Breast epithelium (tissue), 4 donors: ENCODE measurements at regions not wholly inside any gene's neighbourhood (a gene's known extent, or its start where the extent isn't known, plus 50 kb on each side); places are given as distances from the start of the nearest gene placed in this dataset.
"Not testable (repeated sequence)": the region's sequence is repeated elsewhere in the genome, so short reads cannot be mapped to it uniquely, and the experiment has no call there.

Source experiments
- DNase-seq, 2 donors: peaks; one replicate each; pipeline ENCODE4 v3.0.0-alpha.2; 2019; ENCODE audit warnings: low spot score in 2 of 2
- H3K27ac ChIP-seq, 2 donors: fragments of 200-600 bp; sonication (generic) in 1 of 2; one replicate each; pipeline ENCODE4 v1.5.1; 2016 to 2019; ENCODE audit warnings: mild to moderate bottlenecking in 1 of 2
- H3K27me3 ChIP-seq, 2 donors: fragments of 200-600 bp; sonication (generic) in 1 of 2; one replicate each; pipeline versions ENCODE4 v1.5.1 to v1.6.0; 2017 to 2019; ENCODE audit warnings: control low read depth in 1 of 2, mild to moderate bottlenecking in 1 of 2
- H3K36me3 ChIP-seq: fragments of 200-600 bp; one replicate; pipeline ENCODE4 v1.5.1; 2019
- H3K4me1 ChIP-seq, 2 donors: fragments of 200-600 bp; sonication (generic); one replicate each; pipeline ENCODE4 v1.5.1; 2016 to 2019; ENCODE audit warnings: control low read depth in 1 of 2
- H3K4me3 ChIP-seq, 3 donors: fragments of 200-600 bp; sonication (generic); 1 replicate in 2 of 3; 2 replicates in 1 of 3; pipeline ENCODE4 v1.5.1; 2016 to 2019; ENCODE audit warnings: mild to moderate bottlenecking in 3 of 3, moderate library complexity in 2 of 3
- H3K9me3 ChIP-seq, 2 donors: fragments of 200-600 bp; sonication (generic) in 1 of 2; one replicate each; pipeline ENCODE4 v1.5.1; 2016 to 2019; ENCODE audit warnings: control low read depth in 1 of 2
- CTCF ChIP-seq, 3 donors: fragments of 450-650 bp; IDR thresholded peaks; one replicate each; pipeline ENCODE4 v1.5.1; 2016 to 2017; ENCODE audit warnings: antibody characterized with exemption in 3 of 3, mild to moderate bottlenecking in 3 of 3, moderate library complexity in 3 of 3
- POLR2A ChIP-seq: fragments of 450-650 bp; IDR thresholded peaks from one replicate; pipeline ENCODE4 v1.6.1; 2016; ENCODE audit warnings: antibody characterized with exemption, mild to moderate bottlenecking, moderate library complexity
- POLR2AphosphoS5 ChIP-seq, 3 donors: sonication (generic); formaldehyde crosslinking; IDR thresholded peaks; one replicate each; pipeline ENCODE4 v1.6.1; 2017; ENCODE audit warnings: antibody characterized with exemption in 3 of 3
- intact Hi-C: fragments of 100-400 bp; cut with DNase I; formaldehyde crosslinking; loops from one replicate; pipeline ENCODE4 v1.15.1; 2023; ENCODE audit warnings: low total_unique reads

GRCh38 chr7:68776326-68776725 is 821.9 kb upstream of the AUTS2 start:
- Histone ChIP-seq H3K27ac (no peak overlapping the region), H3K27me3 (no peaks in the 10 kb centered on the region), H3K4me3 (no peak overlapping the region), H3K36me3 (no peaks in the 10 kb centered on the region), H3K4me1 (no peaks in the 10 kb centered on the region), H3K9me3 (no peaks in the 10 kb centered on the region)
- intact Hi-C loops = no loop called here
- no peak for DNase-seq
- TF ChIP-seq POLR2AphosphoS5 (IDR thresholded peaks at IDR 0.05) (no peak), POLR2A (no peak), CTCF (IDR thresholded peaks at IDR 0.05) (no peak)

- DNase-seq = no peak
- H3K27ac ChIP-seq = no peak overlapping the region
- H3K9me3 ChIP-seq = no peaks in the 10 kb centered on the region
- H3K36me3 ChIP-seq = no peaks in the 10 kb centered on the region
- intact Hi-C loops = no loop called here
- no peak overlapping the region for H3K4me3 ChIP-seq
- no peaks in the 10 kb centered on the region for H3K4me1 ChIP-seq
- H3K27me3 ChIP-seq = no peaks in the 10 kb centered on the region
- no peak for TF ChIP-seq CTCF (IDR thresholded peaks at IDR 0.05)
- no peak for TF ChIP-seq POLR2AphosphoS5 (IDR thresholded peaks at IDR 0.05)
These were observed 814.6 kb upstream of the AUTS2 start for GRCh38 chr7:68783684-68784083.

- TF ChIP-seq POLR2A (no peak), CTCF (IDR thresholded peaks at IDR 0.05) (no peak), POLR2AphosphoS5 (IDR thresholded peaks at IDR 0.05) (no peak)
These were observed 813.2 kb upstream of the AUTS2 start for GRCh38 chr7:68785036-68785435.

GRCh38 chr7:68787566-68787965 is 810.7 kb upstream of the AUTS2 start:
- TF ChIP-seq POLR2AphosphoS5 (IDR thresholded peaks at IDR 0.05) (no peak), CTCF (IDR thresholded peaks at IDR 0.05) (no peak), POLR2A (no peak)

More at GRCh38 chr7:68785036-68785435, 813.2 kb upstream of the AUTS2 start:
- H3K4me1 ChIP-seq = no peaks in the 10 kb centered on the region
- no peaks in the 10 kb centered on the region for H3K36me3 ChIP-seq
- H3K27ac ChIP-seq = no peak overlapping the region
- no peaks in the 10 kb centered on the region for H3K27me3 ChIP-seq
- H3K9me3 ChIP-seq = no peaks in the 10 kb centered on the region
- intact Hi-C loops = no loop called here
- DNase-seq = no peak
- no peak overlapping the region for H3K4me3 ChIP-seq

GRCh38 chr7:68788529-68788928 is 809.7 kb upstream of the AUTS2 start:
- intact Hi-C loops, H3K4me3 ChIP-seq, H3K27ac ChIP-seq, H3K9me3 ChIP-seq, DNase-seq, H3K27me3 ChIP-seq, H3K4me1 ChIP-seq, H3K36me3 ChIP-seq: not testable (repeated sequence)

More at GRCh38 chr7:68787566-68787965, 810.7 kb upstream of the AUTS2 start:
- DNase-seq = no peak
- Histone ChIP-seq H3K9me3 (no peaks in the 10 kb centered on the region), H3K27ac (no peak overlapping the region), H3K4me1 (no peaks in the 10 kb centered on the region), H3K4me3 (no peak overlapping the region), H3K36me3 (no peaks in the 10 kb centered on the region), H3K27me3 (no peaks in the 10 kb centered on the region)
- intact Hi-C loops = no loop called here

- intact Hi-C loops = no loop called here
- H3K27ac ChIP-seq = no peak overlapping the region
- no peaks in the 10 kb centered on the region for H3K27me3 ChIP-seq
- no peak for DNase-seq
- no peaks in the 10 kb centered on the region for H3K4me1 ChIP-seq
- TF ChIP-seq CTCF (IDR thresholded peaks at IDR 0.05) (no peak), POLR2AphosphoS5 (IDR thresholded peaks at IDR 0.05) (no peak), POLR2A (no peak)
- no peaks in the 10 kb centered on the region for H3K9me3 ChIP-seq
- H3K4me3 ChIP-seq = no peak overlapping the region
- H3K36me3 ChIP-seq = no peaks in the 10 kb centered on the region
These were observed 808.7 kb upstream of the AUTS2 start for GRCh38 chr7:68789597-68789996.
